ENCODE measurements at regions not wholly inside any gene's neighbourhood (a gene's known extent, or its start where the extent isn't known, plus 50 kb on each side); places are given as distances from the start of the nearest gene placed in this dataset.
A peak's percentile ranks its signal among the peaks of the same experiment; 100 is the strongest.

DNA sequence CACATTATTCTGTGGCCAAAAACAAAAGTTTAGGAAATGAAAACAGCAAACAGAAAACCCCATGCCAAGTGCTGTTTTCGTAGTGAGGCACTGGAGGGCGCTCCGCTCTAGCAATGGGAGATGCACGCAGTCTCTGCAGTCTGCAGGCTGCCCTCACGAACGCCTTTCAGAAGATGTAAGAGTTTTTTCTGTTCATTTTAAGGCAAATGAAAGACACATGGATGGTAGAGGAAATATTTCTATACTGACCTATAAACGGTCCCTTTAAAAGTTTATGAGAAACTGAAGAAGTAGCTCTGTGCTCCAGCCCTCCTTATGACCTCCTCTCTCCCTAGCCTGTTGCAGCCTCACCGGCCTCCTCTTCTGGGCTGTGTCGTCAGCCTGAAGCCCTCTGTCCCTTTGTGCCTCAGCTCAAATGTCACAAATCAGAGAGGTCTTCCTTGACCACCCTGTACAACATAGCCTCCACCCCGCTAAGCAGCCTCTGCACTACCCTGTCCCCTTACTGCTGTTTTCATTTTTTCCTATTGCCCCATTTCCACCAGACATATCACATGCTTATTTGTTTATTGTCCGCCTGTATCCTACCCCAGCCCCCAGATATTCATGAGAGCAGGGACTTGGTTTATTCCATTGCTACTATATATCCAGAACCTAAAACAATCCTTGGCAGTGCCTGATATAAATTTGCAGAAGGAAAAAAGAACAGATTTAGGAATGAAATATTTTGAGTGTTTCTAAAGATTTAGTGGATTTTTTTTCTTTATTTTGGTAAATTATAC lies 116.4 kb downstream of the TM9SF2 start:
- H3K36me3 Mint-ChIP-seq: no peaks in the 10 kb centered on the region
- DNase-seq: no peak
- no peaks in the 10 kb centered on the region for H3K27me3 Mint-ChIP-seq (ENCODE audit: low read depth in 3 of 3)
- H3K4me3 Mint-ChIP-seq: no peak overlapping the region
- peaks cover 0 to 2% (median 0%) of the 10 kb centered on the region in 6 donors for H3K9me3 Mint-ChIP-seq
- peaks cover 0 to 8% of the 10 kb centered on the region in 2 donors for H3K4me1 Mint-ChIP-seq
- no peak overlapping the region for H3K27ac Mint-ChIP-seq

DNA sequence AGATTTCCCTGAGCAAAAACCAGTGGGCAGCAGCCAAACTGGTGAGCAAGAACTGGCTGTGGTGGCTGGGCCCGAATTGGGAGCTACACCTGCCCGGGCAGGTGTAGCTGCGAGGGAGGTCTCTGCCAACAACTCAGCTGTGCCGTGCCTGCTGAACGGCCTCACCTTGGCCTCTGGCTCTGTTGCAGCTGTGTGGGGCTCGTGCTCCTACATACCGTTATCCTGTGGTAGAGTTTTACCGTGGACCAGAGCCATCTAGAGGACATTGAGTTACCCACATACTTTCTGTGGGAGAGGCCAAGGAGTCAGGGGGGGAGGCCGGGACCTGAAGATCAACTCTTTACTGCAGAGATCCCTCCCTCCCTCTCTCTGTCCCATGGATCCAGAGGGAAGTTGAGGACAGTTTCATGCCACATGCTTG lies 113.2 kb downstream of the TM9SF2 start:
- DNase-seq: peak; percentile 13 to 31 (median 18)
- peaks cover 0 to 2% (median 0%) of the 10 kb centered on the region in 3 donors for H3K27me3 Mint-ChIP-seq (ENCODE audit: low read depth in 3 of 3)
- no peak overlapping the region for H3K4me3 Mint-ChIP-seq
- H3K36me3 Mint-ChIP-seq: no peaks in the 10 kb centered on the region
- no peaks in the 10 kb centered on the region for H3K9me3 Mint-ChIP-seq
- H3K4me1 Mint-ChIP-seq: peaks cover 0 to 8% of the 10 kb centered on the region in 2 donors
- no peak overlapping the region for H3K27ac Mint-ChIP-seq

All from immature natural killer cell (primary cell).